Left lung (tissue), 4 donors: ENCODE measurements at regions not wholly inside any gene's neighbourhood (a gene's known extent, or its start where the extent isn't known, plus 50 kb on each side); places are given as distances from the start of the nearest gene placed in this dataset.

Experiments used
- ATAC-seq: fragments of 200-7000 bp; cut with Tn5 transposase; one replicate; pipeline ENCODE4 v1.9.1; 2020; ENCODE audit warnings: moderate library complexity
- DNase-seq, 4 donors: peaks; one replicate each; pipeline ENCODE4 v3.0.0-alpha.2; 2013 to 2020
- H3K27ac ChIP-seq, 2 donors: fragments of 200-600 bp; sonication (generic) in 1 of 2; one replicate each; pipeline versions ENCODE4 v1.5.0 to v1.8.0; 2020 to 2021
- H3K27me3 ChIP-seq, 2 donors: fragments of 200-600 bp; sonication (generic) in 1 of 2; one replicate each; pipeline versions ENCODE4 v1.5.0 to v1.8.0; 2020 to 2021
- H3K36me3 ChIP-seq, 2 donors: fragments of 200-600 bp; sonication (generic) in 1 of 2; one replicate each; pipeline versions ENCODE4 v1.5.0 to v1.8.0; 2020 to 2021
- H3K4me1 ChIP-seq, 2 donors: fragments of 200-600 bp; one replicate each; pipeline ENCODE4 v1.8.0; 2021
- H3K4me3 ChIP-seq, 2 donors: fragments of 200-600 bp; sonication (generic) in 1 of 2; one replicate each; pipeline versions ENCODE4 v1.5.0 to v1.8.0; 2020 to 2021; ENCODE audit warnings: mild to moderate bottlenecking in 1 of 2
- H3K9me3 ChIP-seq, 2 donors: fragments of 200-600 bp; sonication (generic) in 1 of 2; one replicate each; pipeline versions ENCODE4 v1.5.0 to v1.8.0; 2020 to 2021
- intact Hi-C, 2 donors: fragments of 100-400 bp; cut with DNase I; formaldehyde crosslinking; loops; one replicate each; pipeline versions ENCODE4 v1.11.2 to v1.14.2; 2022
- TF ChIP-seq, protein P1 (sequence below), 2 donors: fragments of 200-600 bp; sonication (generic) in 1 of 2; IDR thresholded peaks; one replicate each; pipeline versions ENCODE4 v1.5.0 to v1.8.0; 2021; ENCODE audit warnings: antibody characterized with exemption in 2 of 2
- donor health status: DM: no; HTN: yes; CAD: no.
- donor health status: DM: no; HTN: no; CAD: no.

DNA sequence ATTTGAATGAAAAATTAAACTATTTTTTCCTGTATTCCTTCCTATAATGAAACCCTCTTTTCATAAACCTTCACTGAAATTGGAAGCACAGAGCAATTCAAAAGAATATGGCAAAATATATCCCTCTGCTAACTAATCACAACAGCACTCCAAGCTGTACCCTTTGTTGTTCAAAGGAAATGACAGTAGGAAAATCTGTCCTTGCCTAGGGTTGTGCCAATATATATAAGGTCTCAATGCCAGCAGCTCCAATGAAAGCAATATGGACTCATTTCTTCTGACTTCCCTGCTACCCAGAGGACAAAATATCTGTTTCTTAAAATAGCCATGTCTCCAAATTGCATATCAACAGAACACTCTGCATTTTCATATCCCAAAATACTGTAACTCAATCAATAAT lies 373.9 kb upstream of the MC4R start:
- H3K36me3 ChIP-seq: no peaks in the 10 kb centered on the region
- DNase-seq: no peak
- no peak overlapping the region for H3K4me3 ChIP-seq
- TF ChIP-seq, protein P1, sequence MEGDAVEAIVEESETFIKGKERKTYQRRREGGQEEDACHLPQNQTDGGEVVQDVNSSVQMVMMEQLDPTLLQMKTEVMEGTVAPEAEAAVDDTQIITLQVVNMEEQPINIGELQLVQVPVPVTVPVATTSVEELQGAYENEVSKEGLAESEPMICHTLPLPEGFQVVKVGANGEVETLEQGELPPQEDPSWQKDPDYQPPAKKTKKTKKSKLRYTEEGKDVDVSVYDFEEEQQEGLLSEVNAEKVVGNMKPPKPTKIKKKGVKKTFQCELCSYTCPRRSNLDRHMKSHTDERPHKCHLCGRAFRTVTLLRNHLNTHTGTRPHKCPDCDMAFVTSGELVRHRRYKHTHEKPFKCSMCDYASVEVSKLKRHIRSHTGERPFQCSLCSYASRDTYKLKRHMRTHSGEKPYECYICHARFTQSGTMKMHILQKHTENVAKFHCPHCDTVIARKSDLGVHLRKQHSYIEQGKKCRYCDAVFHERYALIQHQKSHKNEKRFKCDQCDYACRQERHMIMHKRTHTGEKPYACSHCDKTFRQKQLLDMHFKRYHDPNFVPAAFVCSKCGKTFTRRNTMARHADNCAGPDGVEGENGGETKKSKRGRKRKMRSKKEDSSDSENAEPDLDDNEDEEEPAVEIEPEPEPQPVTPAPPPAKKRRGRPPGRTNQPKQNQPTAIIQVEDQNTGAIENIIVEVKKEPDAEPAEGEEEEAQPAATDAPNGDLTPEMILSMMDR (IDR thresholded peaks at IDR 0.05): no peak
- no peak for ATAC-seq
- peaks cover 0 to 4% of the 10 kb centered on the region in 2 donors for H3K4me1 ChIP-seq
- H3K9me3 ChIP-seq: no peaks in the 10 kb centered on the region
- H3K27ac ChIP-seq: no peak overlapping the region
- H3K27me3 ChIP-seq: no peaks in the 10 kb centered on the region
- intact Hi-C loops: no loop called here

DNA sequence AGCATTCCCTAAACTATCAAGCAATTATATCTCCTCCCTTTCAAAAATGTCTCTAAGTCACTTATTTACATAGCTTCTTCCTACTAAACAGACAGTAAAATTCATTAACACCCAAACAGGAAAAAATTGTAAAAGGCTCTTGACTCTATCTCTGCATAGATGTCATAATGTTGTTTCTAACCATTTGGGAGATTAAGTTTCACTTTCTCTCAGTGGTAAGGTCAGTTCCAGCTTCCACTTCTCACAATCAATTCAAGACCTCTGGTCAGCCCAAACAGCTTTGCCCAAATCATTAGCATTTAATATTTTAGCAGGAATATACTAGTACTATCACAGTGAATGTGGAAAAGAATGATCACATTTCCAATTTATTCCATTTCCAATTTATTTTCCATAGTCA lies 374.3 kb upstream of the MC4R start:
- DNase-seq: no peak
- TF ChIP-seq, protein P1 (IDR thresholded peaks at IDR 0.05): no peak

DNA sequence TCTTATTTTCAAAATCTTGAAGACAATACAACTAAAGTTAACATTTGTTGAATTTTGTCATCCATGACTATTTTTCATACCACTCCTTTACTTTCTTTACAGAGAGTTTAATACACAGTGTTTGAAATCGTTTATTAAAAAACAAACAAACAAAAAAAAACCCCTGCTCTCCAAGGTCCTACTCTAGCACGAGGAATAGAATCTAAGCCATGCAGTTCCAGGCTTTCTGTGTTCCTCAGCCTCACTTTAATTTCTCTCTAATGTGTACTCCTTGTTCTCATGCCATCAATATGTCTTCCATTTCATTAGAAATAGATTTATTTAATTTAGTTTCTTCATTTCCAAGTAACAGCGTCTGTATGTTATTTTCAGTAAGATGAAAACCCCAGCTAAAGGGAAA lies 381.2 kb upstream of the MC4R start:
- Histone ChIP-seq H3K4me1 (no peaks in the 10 kb centered on the region), H3K4me3 (no peak overlapping the region), H3K9me3 (no peaks in the 10 kb centered on the region), H3K27me3 (no peaks in the 10 kb centered on the region), H3K36me3 (no peaks in the 10 kb centered on the region), H3K27ac (peak overlapping the region in 1 of 2 donors; percentile 1)
- TF ChIP-seq, protein P1 (IDR thresholded peaks at IDR 0.05): no peak
- intact Hi-C loops: no loop called here
- ATAC-seq (no peak), DNase-seq (no peak)

More for the DNA sequence above, 374.3 kb upstream of the MC4R start:
- H3K4me1 ChIP-seq: peaks cover 0 to 4% of the 10 kb centered on the region in 2 donors
- no peak for ATAC-seq
- intact Hi-C loops: no loop called here
- no peaks in the 10 kb centered on the region for H3K9me3 ChIP-seq
- H3K27ac ChIP-seq: no peak overlapping the region
- H3K36me3 ChIP-seq: no peaks in the 10 kb centered on the region
- no peak overlapping the region for H3K4me3 ChIP-seq
- H3K27me3 ChIP-seq: no peaks in the 10 kb centered on the region

DNA sequence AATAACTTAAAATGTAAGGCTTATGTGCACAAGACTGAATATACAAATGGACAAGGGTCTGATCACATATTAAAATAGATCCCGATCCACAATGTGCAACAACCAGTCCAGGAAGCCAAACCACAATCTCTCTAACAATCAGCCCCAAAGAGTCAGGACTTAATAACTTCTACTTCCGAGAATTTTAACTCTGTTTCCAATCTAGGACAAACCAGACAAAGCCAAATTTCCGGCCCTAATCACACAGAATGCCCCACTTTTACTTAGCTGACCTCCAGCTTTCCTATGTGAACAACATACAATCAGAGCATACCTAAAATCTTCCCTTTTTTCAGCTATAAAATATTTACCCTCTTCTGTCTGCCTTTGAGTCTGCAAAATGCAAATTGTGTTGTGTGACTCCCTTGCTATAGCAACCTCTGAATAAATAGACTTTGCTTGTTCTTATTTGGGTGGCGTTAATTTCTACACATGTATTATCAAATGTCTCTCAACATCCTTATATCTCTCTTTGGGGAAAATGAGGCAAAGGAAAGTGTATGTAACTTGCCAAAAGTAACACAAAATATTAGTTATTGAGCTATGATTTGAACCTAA lies 381.9 kb upstream of the MC4R start:
- Histone ChIP-seq H3K27ac (peak overlapping the region in 1 of 2 donors; percentile 1), H3K9me3 (no peaks in the 10 kb centered on the region), H3K4me1 (no peaks in the 10 kb centered on the region), H3K27me3 (no peaks in the 10 kb centered on the region), H3K4me3 (no peak overlapping the region), H3K36me3 (no peaks in the 10 kb centered on the region)
- no peak for ATAC-seq
- intact Hi-C loops: no loop called here
- no peak for DNase-seq
- TF ChIP-seq, protein P1 (IDR thresholded peaks at IDR 0.05): no peak

DNA sequence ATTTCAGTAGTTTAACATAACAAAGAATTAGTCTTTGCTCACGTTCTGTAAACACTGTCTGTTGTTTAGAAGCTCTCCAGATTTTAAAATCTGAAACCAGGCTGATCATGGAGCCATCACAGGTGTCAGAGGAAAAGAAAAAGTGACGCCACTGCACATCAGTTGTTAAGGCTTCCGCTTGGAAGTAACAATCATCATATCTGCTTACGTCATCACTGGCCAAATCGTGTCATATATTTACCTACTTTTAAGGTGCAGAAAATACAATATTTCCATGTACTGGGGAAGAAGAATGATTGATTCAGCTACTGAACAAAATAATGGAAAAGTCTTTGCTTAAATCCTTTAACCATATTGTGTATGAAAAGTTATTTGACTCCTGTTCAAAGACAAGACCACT lies 382.6 kb upstream of the MC4R start:
- DNase-seq: no peak

More for the DNA sequence above, 382.6 kb upstream of the MC4R start:
- TF ChIP-seq, protein P1 (IDR thresholded peaks at IDR 0.05): no peak
- Histone ChIP-seq H3K4me3 (no peak overlapping the region), H3K27ac (no peak overlapping the region), H3K9me3 (no peaks in the 10 kb centered on the region), H3K36me3 (no peaks in the 10 kb centered on the region), H3K27me3 (no peaks in the 10 kb centered on the region), H3K4me1 (no peaks in the 10 kb centered on the region)
- intact Hi-C loops: no loop called here
- no peak for ATAC-seq
